GM18868 (cell line): ENCODE measurements at regions not wholly inside any gene's neighbourhood (a gene's known extent, or its start where the extent isn't known, plus 50 kb on each side); places are given as distances from the start of the nearest gene placed in this dataset.
A peak's percentile ranks its signal among the peaks of the same experiment; 100 is the strongest.
"Not testable (repeated sequence)": the region's sequence is repeated elsewhere in the genome, so short reads cannot be mapped to it uniquely, and the experiment has no call there.

ENCODE experiments used
- ATAC-seq: cut with Tn5 transposase; IDR thresholded peaks from one replicate; pipeline ENCODE4 v1.9.1; 2021; ENCODE audit warnings: mild to moderate bottlenecking, moderate library complexity; ENCODE audit not compliant: unreplicated experiment

- no peak for ATAC-seq
These were observed 78.2 kb downstream of the MSL3 start for GRCh38 chrX:11836284-11836683.

DNA sequence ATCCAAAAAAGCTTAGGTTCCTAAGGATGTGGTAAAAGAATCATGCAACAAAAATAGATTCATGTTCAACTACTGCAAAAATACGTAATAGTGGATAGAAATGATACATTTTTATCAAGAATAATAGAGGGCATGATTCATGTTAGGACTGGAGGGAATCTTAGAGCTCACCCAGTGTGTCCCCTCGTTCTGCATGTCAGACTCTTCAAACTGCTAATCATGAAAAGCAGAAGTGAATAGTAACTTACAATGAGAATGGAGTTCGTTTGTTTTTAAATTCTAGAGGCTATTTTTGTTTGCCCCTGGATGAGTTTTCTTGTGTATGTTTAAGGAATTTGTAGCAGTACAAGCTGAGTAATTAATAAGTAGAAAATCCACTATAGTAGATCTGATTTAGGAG is 79.4 kb downstream of the MSL3 start:
- ATAC-seq: no peak

DNA sequence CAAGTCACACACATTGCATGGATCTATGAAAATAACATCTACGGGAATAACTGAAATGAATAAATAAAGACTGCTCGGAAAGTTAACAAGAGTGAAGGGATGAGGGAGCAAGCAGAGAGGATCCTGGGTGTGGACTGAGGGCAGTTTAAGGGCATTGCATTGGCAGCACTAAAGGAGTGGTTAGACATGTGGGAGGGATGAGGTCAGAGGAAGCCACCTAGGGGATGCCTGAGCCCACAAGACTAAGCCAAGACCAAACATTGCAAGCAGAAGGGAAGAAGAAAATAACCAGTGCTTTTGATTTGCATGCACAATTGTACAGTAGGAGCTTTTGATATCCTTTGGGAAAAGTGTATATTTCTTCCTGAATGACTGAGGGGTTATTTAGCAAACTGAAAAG is 106.1 kb downstream of the MSL3 start:
- ATAC-seq: no peak

DNA sequence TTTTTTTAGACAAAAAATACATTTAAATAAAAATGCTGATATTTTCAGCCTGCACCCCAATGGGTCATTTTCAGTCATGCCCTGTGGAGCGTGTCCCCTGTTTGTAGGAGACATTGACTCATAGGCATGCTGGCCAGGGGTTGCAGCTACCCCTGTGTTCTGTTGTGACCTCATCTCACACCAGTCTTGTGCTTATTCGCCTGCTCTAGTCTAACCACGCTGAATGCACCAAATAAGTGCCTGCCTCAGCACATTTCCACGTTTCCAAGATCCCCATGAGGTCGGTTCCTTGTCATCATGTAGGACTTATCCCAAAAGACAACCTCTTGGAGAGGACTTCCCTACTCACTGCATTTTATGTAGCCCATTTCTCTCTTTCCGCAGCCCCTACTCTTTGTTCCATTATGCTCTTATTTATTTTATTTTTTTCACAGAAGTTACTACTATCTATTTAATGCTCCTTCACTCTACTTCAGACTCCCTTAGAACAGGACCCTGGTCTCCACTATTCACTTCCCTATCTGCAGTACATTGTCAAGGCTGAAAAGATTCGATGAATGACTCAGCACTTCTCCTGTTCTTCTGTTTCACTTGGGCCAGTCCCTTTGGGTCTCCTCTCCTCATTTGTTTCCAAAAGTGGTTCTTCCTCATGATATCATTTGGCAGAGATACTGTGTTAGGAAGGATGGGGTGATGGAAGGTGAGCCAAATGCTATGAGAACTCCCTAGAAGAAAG is 109.7 kb downstream of the MSL3 start:
- no peak for ATAC-seq

DNA sequence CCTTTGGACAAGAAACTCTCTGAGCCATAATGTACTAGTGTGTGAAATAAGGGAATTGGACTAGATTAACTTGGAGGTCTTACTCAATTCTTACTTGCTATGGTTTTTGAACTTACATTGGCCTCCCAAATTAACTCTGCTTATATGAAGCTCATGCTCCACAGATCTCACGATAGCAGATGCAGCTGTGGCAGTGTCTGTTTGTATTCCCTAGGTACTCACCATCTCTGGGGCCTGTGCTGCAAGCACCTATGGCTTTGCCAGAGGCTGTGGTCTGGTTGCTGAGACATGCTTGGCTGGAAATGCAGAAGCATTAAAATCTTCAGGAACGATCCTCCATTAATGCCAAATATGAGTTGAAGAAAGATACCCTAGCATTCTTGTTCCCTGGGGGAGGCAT is 112.8 kb downstream of the MSL3 start:
- ATAC-seq: no peak

DNA sequence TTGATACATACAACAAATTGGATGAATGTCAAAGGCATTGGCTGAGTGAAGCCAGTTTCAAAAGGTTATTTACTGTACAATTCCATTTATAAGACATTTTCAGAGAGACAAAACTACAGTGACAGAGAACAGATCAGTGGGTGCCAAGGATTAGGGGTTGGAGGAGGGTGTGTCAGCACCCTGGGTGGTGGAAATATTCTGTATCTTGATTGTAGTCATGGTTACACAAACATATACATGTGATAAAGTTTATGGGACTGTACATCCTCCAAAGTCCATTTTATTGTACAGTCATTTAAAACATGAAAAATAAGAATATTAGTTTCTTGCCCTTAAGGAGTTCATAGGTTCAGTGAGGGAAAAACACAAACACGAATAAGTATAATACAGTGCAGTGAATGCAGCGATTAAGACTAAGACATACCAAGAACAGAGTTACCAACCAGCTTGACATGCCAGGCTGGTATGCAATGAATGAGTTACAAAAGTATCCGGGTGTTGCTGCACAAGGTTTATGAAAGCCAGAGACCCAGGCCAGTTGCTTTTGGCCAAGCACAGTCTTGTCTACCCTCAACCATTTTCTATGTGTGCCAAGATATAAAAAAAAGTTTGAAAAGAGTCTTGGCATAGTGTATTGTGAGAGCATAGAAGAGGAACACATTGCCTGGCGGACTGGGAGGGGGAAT is 123.6 kb downstream of the MSL3 start:
- no peak for ATAC-seq

GRCh38 chrX:11886745-11887144 is 128.7 kb downstream of the MSL3 start:
- no peak for ATAC-seq

GRCh38 chrX:11887175-11887574 is 129.1 kb downstream of the MSL3 start:
- no peak for ATAC-seq

DNA sequence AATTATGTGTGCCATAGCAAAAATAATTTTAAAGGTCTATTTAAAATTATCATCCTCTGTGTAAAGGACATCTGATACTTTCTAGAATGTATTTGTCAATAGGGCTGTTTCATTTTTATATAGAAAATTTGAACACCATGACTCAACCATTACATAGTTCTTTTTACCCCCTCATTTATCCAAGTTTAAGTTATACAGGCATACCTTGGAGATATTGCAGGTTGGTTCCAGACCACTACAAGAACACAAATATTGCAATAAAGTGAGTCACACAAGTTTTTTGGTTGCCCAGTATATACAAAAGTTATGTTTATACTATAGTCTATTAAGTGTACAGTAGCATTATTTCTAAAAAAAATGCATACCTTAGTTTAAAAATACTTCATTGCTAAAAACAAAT is 130.4 kb downstream of the MSL3 start:
- no peak for ATAC-seq

DNA sequence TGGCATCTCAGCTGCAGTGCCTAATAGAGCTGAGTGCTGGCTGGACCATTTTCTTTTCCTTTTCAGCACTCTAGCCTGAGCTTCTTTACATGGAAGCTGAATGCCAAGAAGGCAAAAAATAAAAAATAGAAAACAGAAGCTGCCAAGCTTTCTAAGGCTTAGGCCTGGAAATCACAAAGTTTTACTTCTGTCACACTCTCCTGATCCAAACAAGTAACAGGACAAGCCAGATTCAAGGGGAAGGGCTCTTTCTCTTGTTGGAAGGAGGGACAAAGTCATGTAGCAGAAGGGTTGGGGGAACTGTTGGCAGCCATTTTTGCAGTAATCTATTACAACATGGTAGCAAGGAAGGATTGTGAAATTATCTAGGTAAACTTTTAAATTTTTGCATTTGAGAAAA is 131.8 kb downstream of the MSL3 start:
- no peak for ATAC-seq

GRCh38 chrX:11890836-11891514 is 132.9 kb downstream of the MSL3 start:
- no peak for ATAC-seq

- no peak for ATAC-seq
These were observed 136.1 kb downstream of the MSL3 start for GRCh38 chrX:11893933-11894710.

DNA sequence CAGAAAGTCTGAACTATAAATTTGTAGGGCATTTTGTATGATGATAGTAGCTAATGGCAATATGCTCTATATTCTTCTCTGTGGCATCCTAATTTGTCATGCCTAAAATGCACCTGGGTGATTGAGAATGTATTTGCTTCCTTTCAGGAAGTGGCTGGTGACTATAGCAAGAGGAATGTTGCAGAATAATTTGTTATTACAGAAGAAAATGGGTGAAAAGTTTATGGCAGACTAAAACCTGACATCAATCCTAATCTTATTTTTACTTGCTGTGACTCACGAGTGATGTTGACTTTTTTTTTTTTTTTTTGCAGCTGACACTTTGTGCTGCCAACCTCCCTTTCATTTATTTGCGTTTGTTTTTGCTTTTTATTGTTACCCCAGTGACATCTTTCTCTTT is 141.1 kb downstream of the MSL3 start:
- ATAC-seq: no peak

DNA sequence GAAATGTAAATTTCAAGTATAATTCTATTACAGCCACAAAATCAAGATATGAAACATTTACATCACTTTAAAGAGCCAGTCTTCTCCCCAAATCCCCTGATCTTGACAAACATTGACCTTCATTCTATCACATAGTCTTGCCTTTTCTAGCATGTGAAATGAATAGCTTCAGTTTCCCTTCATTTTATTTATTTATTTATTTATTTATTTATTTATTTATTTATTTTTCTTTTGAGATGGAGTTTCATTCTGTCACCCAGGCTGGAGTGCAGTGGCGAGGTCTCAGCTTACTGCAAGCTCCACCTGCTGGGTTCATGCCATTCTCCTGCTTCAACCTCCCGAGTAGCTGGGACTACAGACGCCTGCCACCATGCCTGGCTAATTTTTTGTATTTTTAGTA is 147.9 kb downstream of the MSL3 start:
- not testable (repeated sequence) for ATAC-seq

GRCh38 chrX:11908371-11908770 is 150.3 kb downstream of the MSL3 start:
- ATAC-seq: peak; percentile 80

GRCh38 chrX:11913001-11913400 is 155.0 kb downstream of the MSL3 start:
- no peak for ATAC-seq

- no peak for ATAC-seq
These were observed 171.4 kb downstream of the MSL3 start for GRCh38 chrX:11929476-11929875.

DNA sequence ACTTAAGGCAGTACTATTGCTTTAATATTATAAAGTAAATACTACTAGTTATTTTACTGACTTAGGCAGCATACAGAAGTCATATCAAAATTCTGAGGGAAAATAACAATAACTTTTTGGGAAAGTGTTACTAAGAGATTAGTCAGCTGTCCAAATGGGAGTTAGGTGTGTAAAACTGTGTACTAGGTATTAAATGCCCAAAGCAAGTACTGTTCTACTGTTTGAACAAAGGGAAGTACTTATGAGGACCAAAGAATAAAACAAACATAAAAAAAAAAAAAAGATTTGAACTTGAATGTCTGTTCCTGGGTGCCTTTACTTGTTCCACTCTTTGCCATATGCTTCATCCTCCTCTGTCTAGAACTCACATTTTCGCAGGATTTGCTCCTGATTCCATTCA is 174.4 kb downstream of the MSL3 start:
- ATAC-seq: no peak

- no peak for ATAC-seq
These were observed 176.1 kb downstream of the MSL3 start for GRCh38 chrX:11934089-11934488.

- no peak for ATAC-seq
These were observed 183.5 kb downstream of the MSL3 start for GRCh38 chrX:11941571-11941970.

DNA sequence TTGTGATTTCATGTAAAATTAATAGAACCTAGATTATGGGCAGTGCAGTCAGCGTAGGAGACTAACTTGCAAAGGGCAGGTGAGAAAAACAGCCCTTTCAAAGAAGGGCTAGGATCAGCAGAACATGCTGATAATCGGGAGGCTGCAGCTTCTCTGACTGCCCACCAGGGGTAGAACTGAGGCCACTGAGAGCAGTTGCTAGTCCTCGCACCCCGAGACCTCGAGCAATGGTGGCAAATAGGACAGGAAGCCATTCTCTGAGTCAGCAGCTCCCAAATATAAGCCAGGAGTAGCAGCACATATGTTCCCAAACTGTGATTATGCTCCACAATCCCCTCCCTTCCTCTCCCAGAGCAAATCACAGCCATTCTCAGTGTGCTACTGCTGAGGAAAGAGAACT is 186.5 kb downstream of the MSL3 start:
- no peak for ATAC-seq
